ENCODE measurements at regions not wholly inside any gene's neighbourhood (a gene's known extent, or its start where the extent isn't known, plus 50 kb on each side); places are given as distances from the start of the nearest gene placed in this dataset.

GRCh38 chr6:19478992-19479391 is 358.2 kb upstream of the ID4 start:
- Histone ChIP-seq H3K9me3 (ENCODE audit: control insufficient read depth, insufficient read depth, low read length) (peaks cover 7% of the 10 kb centered on the region), H3K4me3 (ENCODE audit: insufficient read depth, low read depth, low read length) (no peak overlapping the region), H3K27me3 (ENCODE audit: control insufficient read depth, insufficient read depth, low read length) (no peaks in the 10 kb centered on the region), H3K56ac (ENCODE audit: extremely low read depth, insufficient read depth, low read length) (no peak overlapping the region), H4K91ac (ENCODE audit: insufficient read depth, low read depth, low read length) (no peak overlapping the region), H3K4ac (ENCODE audit: low read depth, low read length) (no peak overlapping the region), H3K79me1 (ENCODE audit: low read depth in 1 of 2, low read length in 2 of 2) (no peaks in the 10 kb centered on the region), H3K27ac (ENCODE audit: insufficient read depth, low read length) (no peak overlapping the region), H3K9ac (ENCODE audit: low read depth, low read length) (no peak overlapping the region), H2BK20ac (ENCODE audit: low read depth, low read length) (no peak overlapping the region), H3K4me2 (ENCODE audit: low read depth, low read length) (no peak overlapping the region), H3K36me3 (ENCODE audit: control insufficient read depth, insufficient read depth, low read length) (no peaks in the 10 kb centered on the region), H3K14ac (replicated peaks; ENCODE audit: low read depth, low read length) (no peak overlapping the region), H2BK15ac (ENCODE audit: low read depth, low read length) (no peak overlapping the region), H2BK120ac (ENCODE audit: low read depth, low read length) (no peak overlapping the region), H3K23ac (ENCODE audit: low read depth, low read length) (no peak overlapping the region), H2AK5ac (ENCODE audit: low read depth, low read length) (no peak overlapping the region), H2AK9ac (replicated peaks; ENCODE audit: low read depth, low read length, poor library complexity) (no peak overlapping the region), H4K20me1 (ENCODE audit: insufficient read depth, low read length) (no peaks in the 10 kb centered on the region), H2AFZ (replicated peaks; ENCODE audit: low read length, poor library complexity) (no peak overlapping the region), H4K5ac (ENCODE audit: low read depth, low read length) (no peak overlapping the region), H3K9me1 (ENCODE audit: insufficient read depth, low read length) (no peaks in the 10 kb centered on the region), H3K18ac (ENCODE audit: low read depth, low read length) (no peak overlapping the region), H2BK5ac (ENCODE audit: low read depth, low read length, poor library complexity, severe bottlenecking) (no peak overlapping the region), H3K4me1 (ENCODE audit: control insufficient read depth, insufficient read depth, low read length) (no peaks in the 10 kb centered on the region), H4K8ac (ENCODE audit: low read depth in 2 of 2, low read length in 2 of 2) (no peak overlapping the region)
- no TSS peak for BruUV-seq (replicated peaks)
- intact Hi-C loops (cut with micrococcal nuclease), result no loop called here
- no peak for ATAC-seq (ENCODE audit: low read depth)
- in situ Hi-C loops (cut with MboI; ENCODE audit: low sequenced_read_pairs), result no loop called here
- POLR2A ChIA-PET (ENCODE audit: unreplicated experiment), result no interaction called here
- dilution Hi-C loops (cut with HindIII; ENCODE audit: low sequenced_read_pairs, unreplicated experiment), result no loop called here
- DNase-seq, result peak; percentile 11
- CTCF ChIA-PET, result no interaction called here
- TF ChIP-seq MXI1 (IDR thresholded peaks at IDR 0.05; ENCODE audit: borderline replicate concordance, low read depth, low read length), result no peak
- TF ChIP-seq FOS (IDR thresholded peaks at IDR 0.05; ENCODE audit: low read depth, low read length), result no peak
- no peak for TF ChIP-seq RCOR1 (IDR thresholded peaks at IDR 0.05; ENCODE audit: insufficient replicate concordance, low read length)
- no peak for TF ChIP-seq BHLHE40 (IDR thresholded peaks at IDR 0.05; ENCODE audit: low read depth, low read length)
- no peak for TF ChIP-seq ELK1 (IDR thresholded peaks at IDR 0.05; ENCODE audit: borderline replicate concordance, low read depth, low read length)
- TF ChIP-seq MAFK (IDR thresholded peaks at IDR 0.05; ENCODE audit: low read depth, low read length), result no peak
- TF ChIP-seq CHD1 (IDR thresholded peaks at IDR 0.05; ENCODE audit: low read depth, low read length), result no peak
- no peak for TF ChIP-seq MAZ (IDR thresholded peaks at IDR 0.05; ENCODE audit: borderline replicate concordance, low read depth, low read length)
- no peak for TF ChIP-seq USF2 (IDR thresholded peaks at IDR 0.05; ENCODE audit: low read depth, low read length)
- no peak for TF ChIP-seq RAD21 (IDR thresholded peaks at IDR 0.05; ENCODE audit: low read length)
- TF ChIP-seq POLR2A (IDR thresholded peaks at IDR 0.05; ENCODE audit: low read depth, low read length), result no peak
- TF ChIP-seq RFX5 (IDR thresholded peaks at IDR 0.05; ENCODE audit: low read depth, low read length), result no peak

All from IMR-90 (cell line).